ENCODE measurements at regions not wholly inside any gene's neighbourhood (a gene's known extent, or its start where the extent isn't known, plus 50 kb on each side); places are given as distances from the start of the nearest gene placed in this dataset.

GRCh38 chr15:58340176-58340575, 91.6 kb upstream of the LIPC start:
- no peak for DNase-seq (ENCODE audit: low spot score)
- no peak overlapping the region for H3K4me3 ChIP-seq (ENCODE audit: low read depth in 1 of 3, low read length in 3 of 3)
- H3K4me1 ChIP-seq (ENCODE audit: control insufficient read depth in 4 of 4, insufficient read depth in 4 of 4, low read length in 3 of 4), result no peaks in the 10 kb centered on the region
- H3K27ac ChIP-seq (ENCODE audit: low read depth in 1 of 2, low read length in 2 of 2), result no peak overlapping the region
- no peak for TF ChIP-seq FOXA1 (IDR thresholded peaks at IDR 0.05)
- no peak for TF ChIP-seq RAD21 (IDR thresholded peaks at IDR 0.05)
- TF ChIP-seq HNF4G (IDR thresholded peaks at IDR 0.05), result no peak
- no peak for TF ChIP-seq NR2F2 (IDR thresholded peaks at IDR 0.05)
- no peak for TF ChIP-seq TAF1 (conservative IDR thresholded peaks at IDR 0.05)
- TF ChIP-seq EGR1 (IDR thresholded peaks at IDR 0.05; ENCODE audit: low read depth in 2 of 2), result no peak
- no peak for TF ChIP-seq FOXA2 (IDR thresholded peaks at IDR 0.05)
- 92% methylated on average over 3 of the region's 3 CpGs for WGBS
- no peaks in the 10 kb centered on the region for H3K27me3 ChIP-seq (ENCODE audit: control insufficient read depth in 4 of 4, insufficient read depth in 4 of 4, low read length in 3 of 4)
- H3K36me3 ChIP-seq (ENCODE audit: control insufficient read depth in 4 of 4, insufficient read depth in 3 of 4, low read depth in 1 of 4, low read length in 3 of 4), result no peaks in the 10 kb centered on the region
- H3K9me3 ChIP-seq (ENCODE audit: control insufficient read depth in 4 of 4, low read length in 3 of 4), result no peaks in the 10 kb centered on the region
- no peak overlapping the region for H3K9ac ChIP-seq (ENCODE audit: low read depth in 1 of 2, low read length in 2 of 2)

GRCh38 chr15:58342508-58342907, 89.3 kb upstream of the LIPC start:
- Histone ChIP-seq H3K36me3 (ENCODE audit: control insufficient read depth in 4 of 4, insufficient read depth in 3 of 4, low read depth in 1 of 4, low read length in 3 of 4) (no peaks in the 10 kb centered on the region), H3K27ac (ENCODE audit: low read depth in 1 of 2, low read length in 2 of 2) (no peak overlapping the region), H3K9me3 (ENCODE audit: control insufficient read depth in 4 of 4, low read length in 3 of 4) (no peaks in the 10 kb centered on the region), H3K4me1 (ENCODE audit: control insufficient read depth in 4 of 4, insufficient read depth in 4 of 4, low read length in 3 of 4) (no peaks in the 10 kb centered on the region), H3K27me3 (ENCODE audit: control insufficient read depth in 4 of 4, insufficient read depth in 4 of 4, low read length in 3 of 4) (no peaks in the 10 kb centered on the region), H3K4me3 (ENCODE audit: low read depth in 1 of 3, low read length in 3 of 3) (no peak overlapping the region), H3K9ac (ENCODE audit: low read depth in 1 of 2, low read length in 2 of 2) (no peak overlapping the region)
- no peak for TF ChIP-seq FOXA2 (IDR thresholded peaks at IDR 0.05)
- TF ChIP-seq, protein P1, sequence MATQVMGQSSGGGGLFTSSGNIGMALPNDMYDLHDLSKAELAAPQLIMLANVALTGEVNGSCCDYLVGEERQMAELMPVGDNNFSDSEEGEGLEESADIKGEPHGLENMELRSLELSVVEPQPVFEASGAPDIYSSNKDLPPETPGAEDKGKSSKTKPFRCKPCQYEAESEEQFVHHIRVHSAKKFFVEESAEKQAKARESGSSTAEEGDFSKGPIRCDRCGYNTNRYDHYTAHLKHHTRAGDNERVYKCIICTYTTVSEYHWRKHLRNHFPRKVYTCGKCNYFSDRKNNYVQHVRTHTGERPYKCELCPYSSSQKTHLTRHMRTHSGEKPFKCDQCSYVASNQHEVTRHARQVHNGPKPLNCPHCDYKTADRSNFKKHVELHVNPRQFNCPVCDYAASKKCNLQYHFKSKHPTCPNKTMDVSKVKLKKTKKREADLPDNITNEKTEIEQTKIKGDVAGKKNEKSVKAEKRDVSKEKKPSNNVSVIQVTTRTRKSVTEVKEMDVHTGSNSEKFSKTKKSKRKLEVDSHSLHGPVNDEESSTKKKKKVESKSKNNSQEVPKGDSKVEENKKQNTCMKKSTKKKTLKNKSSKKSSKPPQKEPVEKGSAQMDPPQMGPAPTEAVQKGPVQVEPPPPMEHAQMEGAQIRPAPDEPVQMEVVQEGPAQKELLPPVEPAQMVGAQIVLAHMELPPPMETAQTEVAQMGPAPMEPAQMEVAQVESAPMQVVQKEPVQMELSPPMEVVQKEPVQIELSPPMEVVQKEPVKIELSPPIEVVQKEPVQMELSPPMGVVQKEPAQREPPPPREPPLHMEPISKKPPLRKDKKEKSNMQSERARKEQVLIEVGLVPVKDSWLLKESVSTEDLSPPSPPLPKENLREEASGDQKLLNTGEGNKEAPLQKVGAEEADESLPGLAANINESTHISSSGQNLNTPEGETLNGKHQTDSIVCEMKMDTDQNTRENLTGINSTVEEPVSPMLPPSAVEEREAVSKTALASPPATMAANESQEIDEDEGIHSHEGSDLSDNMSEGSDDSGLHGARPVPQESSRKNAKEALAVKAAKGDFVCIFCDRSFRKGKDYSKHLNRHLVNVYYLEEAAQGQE (IDR thresholded peaks at IDR 0.05), result no peak
- 87% methylated on average over 6 of the region's 6 CpGs for WGBS
- DNase-seq (ENCODE audit: low spot score), result no peak

DNA sequence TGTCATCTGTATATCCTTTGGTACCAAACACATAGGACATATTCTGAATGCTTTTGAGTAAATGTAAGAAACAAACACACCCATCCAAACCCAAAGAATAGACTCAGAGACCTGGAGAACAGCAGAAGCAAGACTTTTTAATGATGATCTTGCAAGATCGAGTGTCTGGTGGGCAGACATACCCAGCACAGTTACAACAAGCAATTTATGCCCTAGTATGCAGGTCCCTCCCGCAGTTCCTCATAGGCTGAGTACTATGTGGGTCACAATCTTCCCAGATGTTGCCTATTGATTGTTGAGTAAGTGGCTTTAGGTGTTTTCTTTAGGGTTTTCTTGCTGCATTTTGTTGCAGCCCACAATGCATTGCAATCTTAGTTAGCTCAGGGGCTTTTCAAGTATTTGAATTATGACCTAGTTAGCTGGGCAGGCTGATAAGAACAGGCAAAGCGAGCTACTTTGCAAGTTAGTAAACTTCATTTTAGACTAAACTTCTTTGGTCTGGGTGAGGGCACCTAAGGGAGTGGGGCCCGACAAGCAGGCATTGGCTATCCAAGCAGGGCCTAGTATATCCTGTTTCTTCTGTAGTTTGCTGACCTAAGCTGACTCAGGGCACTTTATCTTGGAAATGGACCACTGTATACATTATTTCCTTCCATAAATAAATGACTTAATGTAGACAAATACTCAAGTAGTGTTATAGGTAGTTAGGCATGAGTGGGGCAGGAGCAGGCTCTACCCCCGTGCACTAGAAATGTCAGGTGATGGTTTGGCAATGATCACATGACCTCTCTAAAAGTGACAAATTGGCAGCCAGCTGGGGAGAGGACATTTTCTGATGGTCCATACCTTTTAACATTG, 87.3 kb upstream of the LIPC start:
- no peak overlapping the region for H3K9ac ChIP-seq (ENCODE audit: low read depth in 1 of 2, low read length in 2 of 2)
- 95% methylated on average over 5 of the region's 5 CpGs for WGBS
- no peaks in the 10 kb centered on the region for H3K4me1 ChIP-seq (ENCODE audit: control insufficient read depth in 4 of 4, insufficient read depth in 4 of 4, low read length in 3 of 4)
- H3K27me3 ChIP-seq (ENCODE audit: control insufficient read depth in 4 of 4, insufficient read depth in 4 of 4, low read length in 3 of 4), result no peaks in the 10 kb centered on the region
- no peak overlapping the region for H3K27ac ChIP-seq (ENCODE audit: low read depth in 1 of 2, low read length in 2 of 2)
- H3K9me3 ChIP-seq (ENCODE audit: control insufficient read depth in 4 of 4, low read length in 3 of 4), result no peaks in the 10 kb centered on the region
- no peak for DNase-seq (ENCODE audit: low spot score)
- no peak overlapping the region for H3K4me3 ChIP-seq (ENCODE audit: low read depth in 1 of 3, low read length in 3 of 3)
- no peaks in the 10 kb centered on the region for H3K36me3 ChIP-seq (ENCODE audit: control insufficient read depth in 4 of 4, insufficient read depth in 3 of 4, low read depth in 1 of 4, low read length in 3 of 4)
- no peak for TF ChIP-seq RXRA (IDR thresholded peaks at IDR 0.05)
- TF ChIP-seq NR2F2 (IDR thresholded peaks at IDR 0.05), result no peak
- no peak for TF ChIP-seq ATF3 (IDR thresholded peaks at IDR 0.05)
- TF ChIP-seq, protein P1 (IDR thresholded peaks at IDR 0.05), result no peak
- no peak for TF ChIP-seq EGR1 (IDR thresholded peaks at IDR 0.05; ENCODE audit: low read depth in 2 of 2)
- TF ChIP-seq YY1 (IDR thresholded peaks at IDR 0.05), result no peak
- TF ChIP-seq HNF4G (IDR thresholded peaks at IDR 0.05), result no peak
- no peak for TF ChIP-seq GABPA (IDR thresholded peaks at IDR 0.05 in 1 of 2, conservative IDR thresholded peaks at IDR 0.05 in 1 of 2)
- TF ChIP-seq TAF1 (conservative IDR thresholded peaks at IDR 0.05), result no peak
- no peak for TF ChIP-seq FOXA2 (IDR thresholded peaks at IDR 0.05)
- TF ChIP-seq HNF4A (conservative IDR thresholded peaks at IDR 0.05), result no peak
- no peak for TF ChIP-seq FOXA1 (IDR thresholded peaks at IDR 0.05)
- TF ChIP-seq, protein P2, sequence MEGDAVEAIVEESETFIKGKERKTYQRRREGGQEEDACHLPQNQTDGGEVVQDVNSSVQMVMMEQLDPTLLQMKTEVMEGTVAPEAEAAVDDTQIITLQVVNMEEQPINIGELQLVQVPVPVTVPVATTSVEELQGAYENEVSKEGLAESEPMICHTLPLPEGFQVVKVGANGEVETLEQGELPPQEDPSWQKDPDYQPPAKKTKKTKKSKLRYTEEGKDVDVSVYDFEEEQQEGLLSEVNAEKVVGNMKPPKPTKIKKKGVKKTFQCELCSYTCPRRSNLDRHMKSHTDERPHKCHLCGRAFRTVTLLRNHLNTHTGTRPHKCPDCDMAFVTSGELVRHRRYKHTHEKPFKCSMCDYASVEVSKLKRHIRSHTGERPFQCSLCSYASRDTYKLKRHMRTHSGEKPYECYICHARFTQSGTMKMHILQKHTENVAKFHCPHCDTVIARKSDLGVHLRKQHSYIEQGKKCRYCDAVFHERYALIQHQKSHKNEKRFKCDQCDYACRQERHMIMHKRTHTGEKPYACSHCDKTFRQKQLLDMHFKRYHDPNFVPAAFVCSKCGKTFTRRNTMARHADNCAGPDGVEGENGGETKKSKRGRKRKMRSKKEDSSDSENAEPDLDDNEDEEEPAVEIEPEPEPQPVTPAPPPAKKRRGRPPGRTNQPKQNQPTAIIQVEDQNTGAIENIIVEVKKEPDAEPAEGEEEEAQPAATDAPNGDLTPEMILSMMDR (IDR thresholded peaks at IDR 0.05; ENCODE audit: low read depth, low read length, missing input control), result no peak
- TF ChIP-seq JUND (IDR thresholded peaks at IDR 0.05), result no peak
- no peak for TF ChIP-seq RAD21 (IDR thresholded peaks at IDR 0.05)
- TF ChIP-seq SP1 (IDR thresholded peaks at IDR 0.05), result no peak
- TF ChIP-seq MAX (IDR thresholded peaks at IDR 0.05), result no peak

All from liver (tissue), 8 donors.